Naive thymus-derived CD4-positive, alpha-beta T cell (primary cell): ENCODE measurements at regions not wholly inside any gene's neighbourhood (a gene's known extent, or its start where the extent isn't known, plus 50 kb on each side); places are given as distances from the start of the nearest gene placed in this dataset.

ENCODE experiments used
- ATAC-seq: fragments of 150-1000 bp; cut with Tn5 transposase; 2 replicates; pipeline ENCODE4 v1.10.0; 2021; ENCODE audit warnings: mild to moderate bottlenecking, moderate library complexity
- CTCF ChIA-PET: fragments of 350-600 bp; sonication (Branson Sonifier 250); formaldehyde crosslinking; loops from one replicate; lab custom pipeline; 2021; ENCODE audit warnings: antibody characterized with exemption; lab: Charles Lee
- POLR2A ChIA-PET: fragments of 350-600 bp; sonication (Branson Sonifier 250); formaldehyde crosslinking; loops from one replicate; lab custom pipeline; 2021; ENCODE audit warnings: antibody characterized with exemption, inconsistent platforms; lab: Charles Lee
- DNase-seq, 9 donors: peaks; one replicate each; pipeline versions ENCODE4 v3.0.0 to v3.0.0-alpha.2; 2020 to 2022; ENCODE audit warnings: mixed read lengths in 1 of 9
- H3K27ac ChIP-seq: one replicate; pipeline ENCODE4 v1.7.0; 2013; ENCODE audit warnings: mild to moderate bottlenecking, low read depth, low read length, moderate library complexity
- H3K27me3 ChIP-seq, 2 donors: one replicate each; pipeline ENCODE4 v1.7.0; 2013; ENCODE audit warnings: low read length in 2 of 2, mild to moderate bottlenecking in 2 of 2, moderate library complexity in 2 of 2; ENCODE audit not compliant: control insufficient read depth in 2 of 2, insufficient read depth in 2 of 2
- H3K36me3 ChIP-seq, 3 experiments: 1 replicate in 2 of 3; 2 replicates in 1 of 3; pipeline ENCODE4 v1.7.0; 2013; ENCODE audit warnings: low read length in 3 of 3, mild to moderate bottlenecking in 3 of 3, moderate library complexity in 1 of 3; ENCODE audit not compliant: insufficient read depth in 3 of 3, control insufficient read depth in 2 of 3
- H3K4me1 ChIP-seq, 2 donors: one replicate each; pipeline ENCODE4 v1.7.0; 2013; ENCODE audit warnings: low read length in 2 of 2, mild to moderate bottlenecking in 2 of 2, moderate library complexity in 1 of 2; ENCODE audit not compliant: control insufficient read depth in 2 of 2, insufficient read depth in 2 of 2
- H3K4me3 ChIP-seq: 2 replicates; pipeline ENCODE4 v1.7.0; 2013; ENCODE audit warnings: mild to moderate bottlenecking, low read length
- H3K9me3 ChIP-seq, 3 experiments: 1 replicate in 2 of 3; 2 replicates in 1 of 3; pipeline ENCODE4 v1.7.0; 2013; ENCODE audit warnings: low read length in 3 of 3; ENCODE audit not compliant: control insufficient read depth in 2 of 3
- H3K27ac Mint-ChIP-seq, 9 donors: one replicate each; pipeline ENCODE4 v1.8.0; 2020 to 2022; ENCODE audit warnings: mixed read lengths in 9 of 9, mild to moderate bottlenecking in 8 of 9, moderate library complexity in 5 of 9, inconsistent platforms in 2 of 9
- H3K27me3 Mint-ChIP-seq, 5 donors: one replicate each; pipeline ENCODE4 v1.8.0; 2021 to 2022; ENCODE audit warnings: mixed read lengths in 5 of 5, mild to moderate bottlenecking in 1 of 5
- H3K36me3 Mint-ChIP-seq, 5 donors: one replicate each; pipeline ENCODE4 v1.8.0; 2020 to 2022; ENCODE audit warnings: mixed read lengths in 5 of 5, mild to moderate bottlenecking in 3 of 5, inconsistent platforms in 1 of 5
- H3K4me1 Mint-ChIP-seq, 7 donors: one replicate each; pipeline ENCODE4 v1.8.0; 2020 to 2022; ENCODE audit warnings: mixed read lengths in 7 of 7, mild to moderate bottlenecking in 3 of 7, inconsistent platforms in 1 of 7
- H3K4me3 Mint-ChIP-seq, 10 donors: one replicate each; pipeline ENCODE4 v1.8.0; 2020 to 2022; ENCODE audit warnings: mild to moderate bottlenecking in 10 of 10, mixed read lengths in 10 of 10, moderate library complexity in 6 of 10, inconsistent platforms in 2 of 10
- H3K9me3 Mint-ChIP-seq, 11 donors: one replicate each; pipeline ENCODE4 v1.8.0; 2020 to 2022; ENCODE audit warnings: mixed read lengths in 11 of 11, mild to moderate bottlenecking in 4 of 11, inconsistent platforms in 1 of 11, moderate library complexity in 1 of 11
- intact Hi-C, 2 donors: fragments of 100-400 bp; cut with micrococcal nuclease; formaldehyde crosslinking; loops; one replicate each; pipeline ENCODE4 v1.15.1; 2023

GRCh38 chr2:120616261-120616660 is 119.4 kb upstream of the GLI2 start:
- POLR2A ChIA-PET, result no interaction called here
- no peaks in the 10 kb centered on the region for H3K4me1 ChIP-seq
- no peaks in the 10 kb centered on the region for H3K27me3 ChIP-seq
- CTCF ChIA-PET, result no interaction called here
- H3K27ac ChIP-seq, result no peak overlapping the region
- intact Hi-C loops, result no loop called here
- no peak for ATAC-seq
- H3K27me3 Mint-ChIP-seq, result peaks cover 0 to 17% (median 0%) of the 10 kb centered on the region in 5 donors
- H3K27ac Mint-ChIP-seq, result no peak overlapping the region
- H3K9me3 ChIP-seq, result no peaks in the 10 kb centered on the region
- H3K36me3 ChIP-seq, result no peaks in the 10 kb centered on the region
- no peak overlapping the region for H3K4me3 ChIP-seq
- no peak overlapping the region for H3K4me3 Mint-ChIP-seq
- H3K4me1 Mint-ChIP-seq, result no peaks in the 10 kb centered on the region
- no peak for DNase-seq
- no peaks in the 10 kb centered on the region for H3K9me3 Mint-ChIP-seq
- no peaks in the 10 kb centered on the region for H3K36me3 Mint-ChIP-seq

GRCh38 chr2:120617055-120617454 is 118.6 kb upstream of the GLI2 start:
- CTCF ChIA-PET, result no interaction called here
- no peaks in the 10 kb centered on the region for H3K36me3 ChIP-seq
- Mint-ChIP-seq H3K27ac (no peak overlapping the region), H3K9me3 (peaks cover 0 to 2% (median 0%) of the 10 kb centered on the region in 11 donors), H3K4me1 (no peaks in the 10 kb centered on the region), H3K36me3 (no peaks in the 10 kb centered on the region), H3K4me3 (no peak overlapping the region), H3K27me3 (peaks cover 0 to 17% (median 0%) of the 10 kb centered on the region in 5 donors)
- POLR2A ChIA-PET, result no interaction called here
- H3K27me3 ChIP-seq, result no peaks in the 10 kb centered on the region
- H3K27ac ChIP-seq, result no peak overlapping the region
- H3K9me3 ChIP-seq, result no peaks in the 10 kb centered on the region
- no peak overlapping the region for H3K4me3 ChIP-seq
- intact Hi-C loops, result no loop called here
- ATAC-seq (no peak), DNase-seq (no peak)
- H3K4me1 ChIP-seq, result no peaks in the 10 kb centered on the region

- ATAC-seq, result no peak
- Mint-ChIP-seq H3K4me1 (no peaks in the 10 kb centered on the region), H3K27ac (no peak overlapping the region), H3K27me3 (peaks cover 0 to 4% (median 0%) of the 10 kb centered on the region in 5 donors), H3K9me3 (peaks cover 0 to 3% (median 0%) of the 10 kb centered on the region in 11 donors), H3K36me3 (no peaks in the 10 kb centered on the region), H3K4me3 (no peak overlapping the region)
- DNase-seq, result no peak
- Histone ChIP-seq H3K27ac (no peak overlapping the region), H3K36me3 (no peaks in the 10 kb centered on the region), H3K4me1 (no peaks in the 10 kb centered on the region), H3K9me3 (no peaks in the 10 kb centered on the region), H3K27me3 (no peaks in the 10 kb centered on the region), H3K4me3 (no peak overlapping the region)
- intact Hi-C loops, result no loop called here
- CTCF ChIA-PET, result no interaction called here
- POLR2A ChIA-PET, result no interaction called here
Measured at GRCh38 chr2:120618830-120619229, 116.8 kb upstream of the GLI2 start.

GRCh38 chr2:120619579-120619978 is 116.1 kb upstream of the GLI2 start:
- DNase-seq (no peak), ATAC-seq (no peak)
- Histone ChIP-seq H3K27ac (no peak overlapping the region), H3K4me3 (no peak overlapping the region), H3K27me3 (no peaks in the 10 kb centered on the region), H3K36me3 (no peaks in the 10 kb centered on the region), H3K9me3 (no peaks in the 10 kb centered on the region), H3K4me1 (no peaks in the 10 kb centered on the region)
- no peak overlapping the region for H3K27ac Mint-ChIP-seq
- no peaks in the 10 kb centered on the region for H3K36me3 Mint-ChIP-seq
- CTCF ChIA-PET, result no interaction called here
- no peaks in the 10 kb centered on the region for H3K4me1 Mint-ChIP-seq
- intact Hi-C loops, result no loop called here
- no peak overlapping the region for H3K4me3 Mint-ChIP-seq
- peaks cover 0 to 3% (median 0%) of the 10 kb centered on the region in 11 donors for H3K9me3 Mint-ChIP-seq
- POLR2A ChIA-PET, result no interaction called here
- H3K27me3 Mint-ChIP-seq, result peaks cover 0 to 4% (median 0%) of the 10 kb centered on the region in 5 donors

GRCh38 chr2:120620025-120620793 is 115.5 kb upstream of the GLI2 start:
- ChIA-PET CTCF (no interaction called here), POLR2A (no interaction called here)
- H3K27ac Mint-ChIP-seq, result no peak overlapping the region
- no peaks in the 10 kb centered on the region for H3K36me3 Mint-ChIP-seq
- Histone ChIP-seq H3K27me3 (no peaks in the 10 kb centered on the region), H3K9me3 (no peaks in the 10 kb centered on the region), H3K36me3 (no peaks in the 10 kb centered on the region), H3K4me1 (no peaks in the 10 kb centered on the region), H3K27ac (no peak overlapping the region), H3K4me3 (no peak overlapping the region)
- DNase-seq (no peak), ATAC-seq (no peak)
- intact Hi-C loops, result no loop called here
- no peak overlapping the region for H3K4me3 Mint-ChIP-seq
- H3K9me3 Mint-ChIP-seq, result peaks cover 0 to 3% (median 0%) of the 10 kb centered on the region in 11 donors
- H3K27me3 Mint-ChIP-seq, result peaks cover 0 to 5% (median 0%) of the 10 kb centered on the region in 5 donors
- no peaks in the 10 kb centered on the region for H3K4me1 Mint-ChIP-seq

GRCh38 chr2:120622159-120622869 is 113.4 kb upstream of the GLI2 start:
- H3K4me1 ChIP-seq, result no peaks in the 10 kb centered on the region
- H3K27ac Mint-ChIP-seq, result peak overlapping the region in 1 of 9 donors; percentile 73
- H3K4me3 Mint-ChIP-seq, result no peak overlapping the region
- ChIA-PET CTCF (no interaction called here), POLR2A (no interaction called here)
- H3K36me3 Mint-ChIP-seq, result no peaks in the 10 kb centered on the region
- H3K36me3 ChIP-seq, result no peaks in the 10 kb centered on the region
- DNase-seq (no peak), ATAC-seq (no peak)
- H3K27me3 Mint-ChIP-seq, result peaks cover 0 to 20% (median 4%) of the 10 kb centered on the region in 5 donors
- H3K9me3 ChIP-seq, result no peaks in the 10 kb centered on the region
- H3K4me1 Mint-ChIP-seq, result no peaks in the 10 kb centered on the region
- H3K27me3 ChIP-seq, result no peaks in the 10 kb centered on the region
- intact Hi-C loops, result no loop called here
- H3K9me3 Mint-ChIP-seq, result peaks cover 0 to 3% (median 0%) of the 10 kb centered on the region in 11 donors
- H3K4me3 ChIP-seq, result no peak overlapping the region
- H3K27ac ChIP-seq, result no peak overlapping the region
